ENCODE measurements at regions not wholly inside any gene's neighbourhood (a gene's known extent, or its start where the extent isn't known, plus 50 kb on each side); places are given as distances from the start of the nearest gene placed in this dataset.
A peak's percentile ranks its signal among the peaks of the same experiment; 100 is the strongest.

GRCh38 chr11:135069890-135070289 lies 657.8 kb upstream of the B3GAT1 start:
- 55 to 73% (median 70%) methylated on average over 4 of the region's 4 CpGs for WGBS, 4 donors
- Histone ChIP-seq H3K9me3 (no peaks in the 10 kb centered on the region), H3K27ac (no peak overlapping the region), H3K36me3 (no peaks in the 10 kb centered on the region), H3K4me3 (no peak overlapping the region), H3K27me3 (peaks cover 0 to 8% (median 0%) of the 10 kb centered on the region in 9 donors), H3K4me1 (no peaks in the 10 kb centered on the region)
- intact Hi-C loops (cut with DNase I): no loop called here
- ATAC-seq (no peak), DNase-seq (no peak)
- no peak for TF ChIP-seq CTCF (IDR thresholded peaks at IDR 0.05)
- TF ChIP-seq POLR2A (IDR thresholded peaks at IDR 0.05): no peak

- TF ChIP-seq POLR2A (IDR thresholded peaks at IDR 0.05) (no peak), CTCF (IDR thresholded peaks at IDR 0.05) (no peak)
- H3K4me3 ChIP-seq: no peak overlapping the region
- H3K9me3 ChIP-seq: no peaks in the 10 kb centered on the region
- ATAC-seq: no peak
- intact Hi-C loops (cut with DNase I): no loop called here
- H3K27me3 ChIP-seq: peaks cover 0 to 8% (median 0%) of the 10 kb centered on the region in 9 donors
- 85 to 93% (median 88%) methylated on average over 11 of the region's 11 CpGs for WGBS, 4 donors
- no peak for DNase-seq
- H3K4me1 ChIP-seq: no peaks in the 10 kb centered on the region
- H3K27ac ChIP-seq: no peak overlapping the region
- H3K36me3 ChIP-seq: no peaks in the 10 kb centered on the region
Measured at GRCh38 chr11:135069063-135069462, 657.0 kb upstream of the B3GAT1 start.

- Histone ChIP-seq H3K27me3 (peaks cover 0 to 8% (median 0%) of the 10 kb centered on the region in 9 donors), H3K4me3 (no peak overlapping the region), H3K4me1 (no peaks in the 10 kb centered on the region), H3K9me3 (peaks cover 0 to 34% (median 15%) of the 10 kb centered on the region in 12 donors), H3K27ac (no peak overlapping the region), H3K36me3 (no peaks in the 10 kb centered on the region)
- DNase-seq: no peak
- intact Hi-C loops (cut with DNase I): no loop called here
- ATAC-seq: peak in 1 of 4 donors; percentile 24
- WGBS, 4 donors: 53 to 71% (median 60%) methylated on average over 5 of the region's 5 CpGs
- TF ChIP-seq CTCF (IDR thresholded peaks at IDR 0.05) (no peak), POLR2A (IDR thresholded peaks at IDR 0.05) (no peak)
Measured at GRCh38 chr11:135062994-135063393, 651.0 kb upstream of the B3GAT1 start.

- Histone ChIP-seq H3K36me3 (no peaks in the 10 kb centered on the region), H3K27ac (no peak overlapping the region), H3K4me3 (no peak overlapping the region), H3K4me1 (no peaks in the 10 kb centered on the region), H3K9me3 (peaks cover 0 to 34% (median 15%) of the 10 kb centered on the region in 12 donors), H3K27me3 (peaks cover 0 to 4% (median 0%) of the 10 kb centered on the region in 9 donors)
- TF ChIP-seq POLR2A (IDR thresholded peaks at IDR 0.05): no peak
- no peak for TF ChIP-seq CTCF (IDR thresholded peaks at IDR 0.05)
- no peak for DNase-seq
- ATAC-seq: no peak
- intact Hi-C loops (cut with DNase I): no loop called here
- WGBS, 4 donors: 70 to 82% (median 74%) methylated on average over 2 of the region's 2 CpGs
Measured at GRCh38 chr11:135061166-135061565, 649.1 kb upstream of the B3GAT1 start.

Data from heart left ventricle (tissue), 16 donors.